K562 (cell line): ENCODE measurements at regions not wholly inside any gene's neighbourhood (a gene's known extent, or its start where the extent isn't known, plus 50 kb on each side); places are given as distances from the start of the nearest gene placed in this dataset.

Experiments used
- ATAC-seq: fragments of 200-7000 bp; cut with Tn5 transposase; 3 replicates; pipeline ENCODE4 v1.9.1; 2020; ENCODE audit warnings: moderate library complexity
- BruUV-seq: library from RNA; stranded (reverse); fragments of 400-500 nt; replicated peaks from 2 replicates; lab custom pipeline; 2021; lab: Mats Ljungman, UMichigan
- CTCF ChIA-PET: fragments of 300-600 bp; formaldehyde crosslinking; extraction: SDS; loops from one replicate; lab custom pipeline; 2021; ENCODE audit warnings: low intra/inter-chr PET ratio; lab: Yijun Ruan, JAX
- POLR2A ChIA-PET: fragments of 300-600, 350-650 bp; sonication (Branson Sonifier 250); formaldehyde crosslinking; extraction: SDS; loops from one replicate; lab custom pipeline; 2021; ENCODE audit warnings: antibody characterized with exemption, inconsistent platforms; lab: Yijun Ruan, JAX
- DNase-seq, 4 experiments: peaks; one replicate each; pipeline versions ENCODE4 v3.0.0 to v3.0.0-alpha.2; 2011 to 2018; ENCODE audit warnings: low spot score in 3 of 4, mixed read lengths in 3 of 4; ENCODE audit errors: extremely low read depth in 1 of 4
- FAIRE-seq: peaks from 2 replicates; lab custom pipeline; 2011; peaks lifted over from hg19 to GRCh38; lab: Jason Lieb, UNC
- H2AFZ ChIP-seq: 2 replicates; pipeline ENCODE4 v1.6.0; 2011; ENCODE audit warnings: low read depth, low read length, control low read depth, inconsistent platforms
- H3K27ac ChIP-seq: fragments of 200-600 bp; 3 replicates; pipeline ENCODE4 v1.8.0; 2011; ENCODE audit warnings: low read depth, mild to moderate bottlenecking, control low read depth, inconsistent platforms, low read length, moderate library complexity, mixed read lengths; ENCODE audit errors: extremely low read depth
- H3K27me3 ChIP-seq, 2 experiments: fragments of 300-600 bp in 1 of 2; 2 replicates in 1 of 2; 3 replicates in 1 of 2; pipeline versions ENCODE4 v1.6.0 to v1.8.0; 2011; ENCODE audit warnings: inconsistent platforms in 2 of 2, low read length in 2 of 2, mild to moderate bottlenecking in 1 of 2, mixed read lengths in 1 of 2, moderate library complexity in 1 of 2; ENCODE audit not compliant: control insufficient read depth in 2 of 2, insufficient read depth in 2 of 2
- H3K36me3 ChIP-seq: fragments of 300-600 bp; 3 replicates; pipeline ENCODE4 v1.8.0; 2011; ENCODE audit warnings: mild to moderate bottlenecking, low read length, inconsistent platforms; ENCODE audit not compliant: control insufficient read depth, insufficient read depth
- H3K4me1 ChIP-seq, 2 experiments: fragments of 200-600 bp in 1 of 2; replicated peaks in 1 of 2; 2 replicates in 1 of 2; 3 replicates in 1 of 2; pipeline versions ENCODE4 v1.5.1 to v1.8.0; 2011; ENCODE audit warnings: inconsistent platforms in 2 of 2, low read length in 2 of 2, mild to moderate bottlenecking in 1 of 2, mixed read lengths in 1 of 2, moderate library complexity in 1 of 2; ENCODE audit not compliant: control insufficient read depth in 2 of 2, insufficient read depth in 2 of 2
- H3K4me2 ChIP-seq: 2 replicates; pipeline ENCODE4 v1.6.1; 2011; ENCODE audit warnings: low read length, control low read depth, inconsistent platforms, mixed read lengths; ENCODE audit not compliant: insufficient read depth
- H3K4me3 ChIP-seq: fragments of 200-600 bp; sonication (generic), shearing (Covaris generic); 2 replicates; pipeline ENCODE4 v1.5.1; 2016; ENCODE audit warnings: control low read depth, inconsistent platforms
- H3K79me2 ChIP-seq: fragments of 200-600 bp; 3 replicates; pipeline ENCODE4 v1.8.0; 2011; ENCODE audit warnings: low read length, inconsistent platforms; ENCODE audit not compliant: control insufficient read depth, insufficient read depth
- H3K9ac ChIP-seq, 2 experiments: 2 replicates each; pipeline versions ENCODE4 v1.6.0 to v1.6.1; 2011; ENCODE audit warnings: low read depth in 2 of 2, low read length in 2 of 2, control low read depth in 1 of 2, inconsistent platforms in 1 of 2, mild to moderate bottlenecking in 1 of 2, mixed read lengths in 1 of 2; ENCODE audit not compliant: insufficient read depth in 1 of 2
- H3K9me1 ChIP-seq: one replicate; pipeline ENCODE4 v1.6.0; 2011; ENCODE audit warnings: inconsistent platforms, mild to moderate bottlenecking, low read length, moderate library complexity; ENCODE audit not compliant: control insufficient read depth, insufficient read depth
- H3K9me3 ChIP-seq: replicated peaks from 2 replicates; pipeline ENCODE4 v1.5.1; 2011; ENCODE audit warnings: low read depth, low read length, inconsistent platforms; ENCODE audit not compliant: control insufficient read depth, insufficient read depth
- H4K20me1 ChIP-seq: replicated peaks from 2 replicates; pipeline ENCODE4 v1.6.1; 2011; ENCODE audit warnings: low read length, inconsistent platforms, mixed read lengths; ENCODE audit not compliant: control insufficient read depth, insufficient read depth
- HOMEZ ChIP-seq: fragments of 250-450 bp; sonication (Bioruptor Pico); IDR thresholded peaks from 2 replicates; pipeline ENCODE4 v1.4.0; 2020; ENCODE audit warnings: mild to moderate bottlenecking, moderate library complexity
- NELFE ChIP-seq: IDR thresholded peaks from 2 replicates; pipeline ENCODE4 v1.6.1; 2011; ENCODE audit warnings: mild to moderate bottlenecking; ENCODE audit not compliant: insufficient read depth, insufficient read length
- PCBP1 ChIP-seq: fragments of 200-400 bp; formaldehyde crosslinking; IDR thresholded peaks from 2 replicates; pipeline ENCODE4 v1.6.1; 2018; ENCODE audit warnings: mild to moderate bottlenecking, low read depth, low read length; ENCODE audit not compliant: poor library complexity, severe bottlenecking
- PKNOX1 ChIP-seq: fragments of 450-650 bp; IDR thresholded peaks from 2 replicates; pipeline ENCODE4 v1.6.1; 2016
- POLR3A ChIP-seq: IDR thresholded peaks from 2 replicates; pipeline ENCODE4 v1.6.1; 2011; ENCODE audit warnings: borderline replicate concordance, mild to moderate bottlenecking, moderate library complexity; ENCODE audit not compliant: insufficient read length, insufficient read depth; ENCODE audit errors: extremely low read depth
- SMAD4 ChIP-seq: fragments of 250-450 bp; sonication (Bioruptor Pico); conservative IDR thresholded peaks from 2 replicates; pipeline ENCODE4 v1.8.0; 2021; ENCODE audit warnings: inconsistent platforms, mild to moderate bottlenecking, moderate library complexity
- ZNF695 ChIP-seq: fragments of 450-650 bp; formaldehyde crosslinking; IDR thresholded peaks from 2 replicates; pipeline ENCODE4 v1.4.0; 2020; ENCODE audit warnings: mild to moderate bottlenecking, moderate library complexity
- WGBS: fragments of 100-300 bp; shearing (Covaris generic); methylation state at CpG from one replicate; pipeline ENCODE4 v1.1.6; 2016; ENCODE audit warnings: low coverage, mixed read lengths; ENCODE audit not compliant: insufficient coverage; ENCODE audit errors: missing lambda C conversion rate; 5-methylcytosine and 5-hydroxymethylcytosine counted together
- in situ Hi-C: fragments of 300-500 bp; cut with MboI; formaldehyde crosslinking; loops from 4 replicates; pipeline ENCODE4 v1.15.0; 2018; ENCODE audit warnings: inconsistent platforms, mixed read lengths
- intact Hi-C: fragments of 100-400 bp; cut with micrococcal nuclease; formaldehyde crosslinking; loops from 2 replicates; pipeline ENCODE4 v1.14.2; 2022
- TF ChIP-seq, protein P1 (sequence below): fragments of 450-650 bp; IDR thresholded peaks from 2 replicates; pipeline ENCODE4 v1.6.1; 2017; ENCODE audit warnings: mild to moderate bottlenecking, moderate library complexity
- TF ChIP-seq, protein P2 (sequence below): fragments of 450-650 bp; formaldehyde crosslinking; IDR thresholded peaks from 2 replicates; pipeline ENCODE4 v1.4.0; 2022; ENCODE audit warnings: missing genetic modification characterization

- H3K79me2 ChIP-seq, result no peaks in the 10 kb centered on the region
- H3K9ac ChIP-seq, result no peak overlapping the region
- H2AFZ ChIP-seq, result no peak overlapping the region
- H3K9me3 ChIP-seq, result no peaks in the 10 kb centered on the region
- in situ Hi-C loops (no loop called here), intact Hi-C loops (no loop called here)
- H4K20me1 ChIP-seq, result no peaks in the 10 kb centered on the region
- H3K9me1 ChIP-seq, result no peaks in the 10 kb centered on the region
- peak; percentile 78 for TF ChIP-seq PKNOX1
- TF ChIP-seq, protein P1, sequence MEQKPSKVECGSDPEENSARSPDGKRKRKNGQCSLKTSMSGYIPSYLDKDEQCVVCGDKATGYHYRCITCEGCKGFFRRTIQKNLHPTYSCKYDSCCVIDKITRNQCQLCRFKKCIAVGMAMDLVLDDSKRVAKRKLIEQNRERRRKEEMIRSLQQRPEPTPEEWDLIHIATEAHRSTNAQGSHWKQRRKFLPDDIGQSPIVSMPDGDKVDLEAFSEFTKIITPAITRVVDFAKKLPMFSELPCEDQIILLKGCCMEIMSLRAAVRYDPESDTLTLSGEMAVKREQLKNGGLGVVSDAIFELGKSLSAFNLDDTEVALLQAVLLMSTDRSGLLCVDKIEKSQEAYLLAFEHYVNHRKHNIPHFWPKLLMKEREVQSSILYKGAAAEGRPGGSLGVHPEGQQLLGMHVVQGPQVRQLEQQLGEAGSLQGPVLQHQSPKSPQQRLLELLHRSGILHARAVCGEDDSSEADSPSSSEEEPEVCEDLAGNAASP, result no peak
- no peaks in the 10 kb centered on the region for H3K36me3 ChIP-seq
- H3K4me1 ChIP-seq, result no peaks in the 10 kb centered on the region
- ATAC-seq (no peak), DNase-seq (no peak), FAIRE-seq (no peak)
- 3% methylated on average over 3 of the region's 3 CpGs for WGBS
- no peaks in the 10 kb centered on the region for H3K27me3 ChIP-seq
- no peak overlapping the region for H3K4me2 ChIP-seq
- no TSS peak for BruUV-seq
- no peak overlapping the region for H3K4me3 ChIP-seq
- no peak overlapping the region for H3K27ac ChIP-seq
- ChIA-PET CTCF (no interaction called here), POLR2A (no interaction called here)
Observed at GRCh38 chr15:95528920-95529319, 801.6 kb upstream of the NR2F2 start.

- Histone ChIP-seq H3K4me1 (no peaks in the 10 kb centered on the region), H4K20me1 (no peaks in the 10 kb centered on the region), H2AFZ (no peak overlapping the region), H3K4me2 (no peak overlapping the region), H3K79me2 (no peaks in the 10 kb centered on the region), H3K4me3 (no peak overlapping the region), H3K36me3 (no peaks in the 10 kb centered on the region), H3K27me3 (peaks cover 4 to 9% of the 10 kb centered on the region in 2 experiments), H3K9me3 (no peaks in the 10 kb centered on the region), H3K9ac (no peak overlapping the region), H3K27ac (no peak overlapping the region), H3K9me1 (no peaks in the 10 kb centered on the region)
- DNase-seq (no peak), FAIRE-seq (no peak), ATAC-seq (no peak)
- ChIA-PET POLR2A (no interaction called here), CTCF (no interaction called here)
- intact Hi-C loops, result no loop called here
- TF ChIP-seq, protein P2, sequence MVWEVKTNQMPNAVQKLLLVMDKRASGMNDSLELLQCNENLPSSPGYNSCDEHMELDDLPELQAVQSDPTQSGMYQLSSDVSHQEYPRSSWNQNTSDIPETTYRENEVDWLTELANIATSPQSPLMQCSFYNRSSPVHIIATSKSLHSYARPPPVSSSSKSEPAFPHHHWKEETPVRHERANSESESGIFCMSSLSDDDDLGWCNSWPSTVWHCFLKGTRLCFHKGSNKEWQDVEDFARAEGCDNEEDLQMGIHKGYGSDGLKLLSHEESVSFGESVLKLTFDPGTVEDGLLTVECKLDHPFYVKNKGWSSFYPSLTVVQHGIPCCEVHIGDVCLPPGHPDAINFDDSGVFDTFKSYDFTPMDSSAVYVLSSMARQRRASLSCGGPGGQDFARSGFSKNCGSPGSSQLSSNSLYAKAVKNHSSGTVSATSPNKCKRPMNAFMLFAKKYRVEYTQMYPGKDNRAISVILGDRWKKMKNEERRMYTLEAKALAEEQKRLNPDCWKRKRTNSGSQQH (CRISPR knock-in tag), result no peak
- TF ChIP-seq PCBP1 (no peak), SMAD4 (CRISPR knock-in tag) (no peak), HOMEZ (CRISPR knock-in tag) (no peak), NELFE (no peak), ZNF695 (CRISPR knock-in tag) (no peak), POLR3A (no peak)
- no TSS peak for BruUV-seq
- WGBS, result 17% methylated on average over 11 of the region's 11 CpGs
- in situ Hi-C loops, result no loop called here
Observed at GRCh38 chr15:95536638-95537037, 793.9 kb upstream of the NR2F2 start.
